ENCODE measurements at regions not wholly inside any gene's neighbourhood (a gene's known extent, or its start where the extent isn't known, plus 50 kb on each side); places are given as distances from the start of the nearest gene placed in this dataset.

DNA sequence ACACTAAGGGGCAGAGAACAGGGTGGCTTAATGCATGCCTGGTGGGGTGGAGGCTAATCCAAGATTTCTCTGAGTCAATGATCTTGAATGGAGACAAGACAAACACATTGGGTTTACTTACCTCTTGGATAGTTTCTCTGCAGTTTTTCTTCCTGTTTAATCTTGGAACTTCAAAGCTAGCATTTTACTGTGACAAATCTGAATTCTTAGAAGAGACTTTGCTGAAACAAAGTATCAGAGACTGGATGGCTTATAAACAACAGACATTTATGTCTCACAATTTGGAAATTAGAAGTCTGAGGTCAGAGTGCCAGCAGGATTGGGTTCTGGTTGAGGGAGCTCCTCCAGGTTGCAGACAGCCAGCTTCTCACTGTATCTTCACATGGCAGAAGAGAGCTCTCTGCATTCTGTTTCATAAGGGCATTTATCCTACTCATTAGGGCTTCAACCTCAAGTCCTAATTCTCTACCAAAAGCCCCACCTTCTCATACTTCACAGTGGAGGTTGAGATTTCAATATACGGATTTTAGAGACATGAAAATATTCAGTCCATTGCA lies 921.8 kb downstream of the VRK1 start:
- TF ChIP-seq POLR2A (IDR thresholded peaks at IDR 0.05; ENCODE audit: low read length) (no peak), GATA1 (IDR thresholded peaks at IDR 0.05; ENCODE audit: low read depth, low read length) (no peak)

Data from erythroblast (primary cell).